Left lobe of liver (tissue), 2 donors: ENCODE measurements at regions not wholly inside any gene's neighbourhood (a gene's known extent, or its start where the extent isn't known, plus 50 kb on each side); places are given as distances from the start of the nearest gene placed in this dataset.
"Not testable (repeated sequence)": the region's sequence is repeated elsewhere in the genome, so short reads cannot be mapped to it uniquely, and the experiment has no call there.

Source experiments
- ATAC-seq: fragments of 200-7000 bp; cut with Tn5 transposase; one replicate; pipeline ENCODE4 v1.9.1; 2020; ENCODE audit warnings: mild to moderate bottlenecking, moderate library complexity
- DNase-seq: peaks from one replicate; pipeline ENCODE4 v3.0.0-alpha.2; 2020; ENCODE audit warnings: low spot score
- donor health status: DM: no; HTN: no; CAD: no; lungs with moderate emphysema.
- donor health status: DM: no; HTN: yes; CAD: no.

DNA sequence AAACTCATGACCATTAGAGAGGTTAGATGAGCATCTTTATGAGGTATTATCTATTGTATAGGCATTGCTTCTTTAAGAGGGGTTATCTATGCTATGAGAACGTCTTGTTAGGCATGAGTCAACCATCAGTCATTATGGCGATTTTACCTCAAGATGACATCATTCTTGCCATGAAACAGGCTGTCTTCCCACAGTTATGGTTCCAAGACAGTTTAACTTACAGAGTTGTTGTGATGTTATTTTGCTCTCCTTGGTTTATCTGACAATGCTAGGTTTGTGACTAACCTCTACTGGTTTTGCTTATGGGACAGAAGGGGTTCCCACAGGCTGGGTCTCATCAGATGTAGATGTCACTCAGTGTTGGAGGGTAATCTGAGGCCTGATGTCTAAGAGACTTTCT, 1864.7 kb upstream of the ACO1 start:
- no peak for DNase-seq
- no peak for ATAC-seq

DNA sequence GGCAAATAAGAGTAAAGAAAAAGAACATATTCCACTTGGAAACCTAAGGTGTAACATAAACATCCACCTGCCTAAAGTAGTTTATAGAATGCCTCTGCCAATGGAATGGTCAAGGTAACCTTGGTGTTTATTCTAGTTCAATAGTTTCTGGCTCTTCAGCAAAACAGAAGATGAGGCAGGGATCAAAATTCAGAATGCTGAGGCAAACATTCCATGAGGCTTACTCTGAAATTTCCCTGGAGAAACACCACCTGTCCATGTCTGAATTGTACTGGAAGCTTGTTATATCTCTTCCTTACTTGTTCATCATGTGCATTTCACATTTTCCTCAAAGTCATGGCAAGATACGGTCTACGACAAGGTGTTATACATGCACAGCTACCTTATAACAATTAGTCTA, 1862.4 kb upstream of the ACO1 start:
- no peak for ATAC-seq
- no peak for DNase-seq

GRCh38 chr9:30522486-30522885, 1862.0 kb upstream of the ACO1 start:
- ATAC-seq (no peak), DNase-seq (no peak)

DNA sequence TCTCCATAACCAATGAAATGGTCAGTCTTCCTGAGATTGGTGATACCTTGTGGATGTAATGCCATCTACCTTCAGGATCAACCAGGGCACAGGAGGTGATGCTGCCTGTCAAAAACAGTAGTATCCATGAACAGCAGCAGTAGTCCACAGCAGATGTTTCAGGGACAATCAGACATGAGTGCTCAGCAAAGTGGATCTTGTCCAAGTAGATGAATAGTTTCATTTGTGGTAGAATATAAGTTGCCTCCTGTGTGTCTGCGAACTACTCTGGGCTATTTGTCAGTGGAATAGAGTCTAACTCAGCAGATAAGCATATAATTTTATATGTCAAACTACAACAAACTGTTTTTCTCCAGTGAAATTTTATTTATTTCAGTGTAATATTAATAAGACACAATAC, 1860.1 kb upstream of the ACO1 start:
- ATAC-seq: no peak
- DNase-seq: no peak

DNA sequence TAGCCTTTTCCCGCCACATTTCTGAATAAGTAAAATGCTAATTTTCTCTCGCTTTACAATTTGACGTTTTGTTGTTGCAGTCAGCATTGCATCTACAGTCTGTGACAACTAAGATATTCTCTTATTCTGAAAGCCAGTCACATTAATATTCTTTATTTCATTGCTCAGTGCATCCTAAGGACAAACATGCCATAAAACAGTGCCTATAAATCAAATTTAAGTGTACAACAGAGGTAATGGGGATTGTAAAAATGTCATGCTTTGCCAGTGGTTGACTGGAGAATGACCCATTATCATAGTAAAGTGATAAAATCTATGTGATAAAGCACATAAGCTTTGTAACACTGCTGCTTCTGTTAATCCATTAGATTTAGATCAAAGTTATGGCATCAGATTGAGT, 1850.0 kb upstream of the ACO1 start:
- ATAC-seq (no peak), DNase-seq (no peak)

DNA sequence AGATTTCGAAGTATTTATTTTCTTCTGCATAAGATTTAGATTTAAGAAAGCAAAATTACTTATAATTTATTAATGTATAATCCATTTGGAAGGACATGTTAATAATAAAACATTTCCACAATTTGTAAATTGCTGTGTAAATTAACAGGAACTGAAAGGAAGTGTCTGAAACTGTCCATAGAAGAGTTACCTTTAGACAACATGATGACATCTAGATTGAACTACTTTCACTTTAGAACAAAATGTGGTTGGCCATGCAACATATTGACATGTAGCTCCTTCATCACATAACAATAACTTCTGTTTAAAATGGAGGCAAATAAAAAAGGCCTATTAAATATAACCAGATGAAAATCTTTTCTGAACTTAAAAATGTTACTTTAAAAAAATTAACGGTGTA, 1849.5 kb upstream of the ACO1 start:
- DNase-seq (no peak), ATAC-seq (no peak)

GRCh38 chr9:30536494-30536893, 1847.9 kb upstream of the ACO1 start:
- ATAC-seq: no peak

GRCh38 chr9:30539696-30540095, 1844.7 kb upstream of the ACO1 start:
- not testable (repeated sequence) for DNase-seq, ATAC-seq

More at GRCh38 chr9:30536494-30536893, 1847.9 kb upstream of the ACO1 start:
- DNase-seq: no peak

DNA sequence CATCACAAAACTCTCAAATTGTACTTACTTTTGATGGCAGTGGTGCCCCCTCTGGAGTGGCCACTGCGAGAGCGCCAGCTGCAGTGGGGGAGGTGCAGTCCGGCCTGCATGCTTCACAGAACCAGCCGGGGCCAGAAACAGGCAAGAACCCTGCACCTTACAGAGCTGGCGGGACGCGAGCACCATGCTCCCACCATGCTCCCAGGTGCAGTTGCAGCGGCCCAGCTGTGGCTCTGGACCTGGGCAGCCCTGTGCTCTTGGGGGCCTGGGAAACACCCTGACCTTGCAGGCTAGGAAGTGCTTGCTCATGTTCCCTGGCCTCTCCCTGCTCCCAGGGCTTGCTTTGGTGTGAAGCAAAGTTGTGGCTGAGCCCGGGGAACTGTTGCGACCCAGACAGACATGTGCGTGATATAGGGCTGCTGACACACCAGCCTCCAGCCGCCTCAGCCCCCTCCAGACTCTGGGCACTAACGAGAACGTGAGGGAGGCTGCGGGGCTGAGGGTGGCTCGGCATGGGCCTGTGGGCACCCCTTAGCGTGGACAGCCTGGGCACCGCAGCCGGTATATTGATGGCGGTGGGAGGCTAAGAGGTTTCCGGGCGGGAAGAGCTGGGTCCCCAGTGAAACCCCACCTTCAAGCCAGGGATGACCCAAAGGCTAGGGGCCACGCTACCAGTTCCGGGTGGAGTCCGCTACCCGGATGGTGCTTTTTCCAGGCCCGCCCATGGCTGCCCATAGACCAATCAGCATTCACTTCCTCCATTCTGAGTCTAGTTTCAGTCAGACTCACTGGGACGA, 1809.9 kb upstream of the ACO1 start:
- ATAC-seq (no peak), DNase-seq (no peak)

GRCh38 chr9:30575218-30575617, 1809.2 kb upstream of the ACO1 start:
- no peak for ATAC-seq
- DNase-seq: no peak

DNA sequence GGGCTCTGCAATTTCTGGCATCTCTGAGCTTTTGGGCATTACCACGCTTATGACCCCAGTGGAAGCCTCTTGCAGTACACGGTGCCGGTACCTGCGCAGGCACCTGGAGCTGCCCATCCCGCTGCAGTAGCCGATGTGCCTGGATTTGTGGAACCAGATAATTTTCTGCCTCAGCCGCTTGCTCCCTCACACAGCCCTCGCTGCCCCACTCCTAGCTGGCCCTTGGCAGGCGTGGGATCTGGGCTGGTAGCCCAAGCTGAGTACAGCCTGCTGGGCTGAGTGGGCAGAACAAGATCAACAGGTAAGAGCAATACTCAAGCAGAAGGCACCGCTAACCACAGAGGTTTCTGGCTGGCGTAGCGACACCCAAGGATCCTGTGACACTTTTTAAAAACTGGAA, 1808.8 kb upstream of the ACO1 start:
- DNase-seq: no peak

DNA sequence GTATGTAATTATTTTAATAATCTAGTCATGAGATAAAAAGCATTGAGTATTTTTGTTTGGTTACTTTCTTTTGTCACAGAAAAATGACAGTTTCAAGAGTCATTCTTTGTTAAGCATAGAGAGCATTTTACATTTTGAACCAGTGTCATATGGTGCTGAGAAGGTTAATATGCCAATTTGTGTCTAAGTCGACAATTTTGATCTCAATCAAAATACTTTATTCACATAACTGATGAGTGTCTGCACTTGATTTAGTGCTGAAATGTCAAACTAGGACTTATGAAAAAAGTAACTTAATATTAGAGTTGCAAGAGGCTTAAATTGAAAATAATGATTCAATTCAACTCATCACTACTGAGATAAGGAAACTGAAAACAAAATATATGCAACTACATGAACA, 1804.6 kb upstream of the ACO1 start:
- DNase-seq: no peak
- no peak for ATAC-seq

More for the DNA sequence above, 1808.8 kb upstream of the ACO1 start:
- ATAC-seq: no peak

DNA sequence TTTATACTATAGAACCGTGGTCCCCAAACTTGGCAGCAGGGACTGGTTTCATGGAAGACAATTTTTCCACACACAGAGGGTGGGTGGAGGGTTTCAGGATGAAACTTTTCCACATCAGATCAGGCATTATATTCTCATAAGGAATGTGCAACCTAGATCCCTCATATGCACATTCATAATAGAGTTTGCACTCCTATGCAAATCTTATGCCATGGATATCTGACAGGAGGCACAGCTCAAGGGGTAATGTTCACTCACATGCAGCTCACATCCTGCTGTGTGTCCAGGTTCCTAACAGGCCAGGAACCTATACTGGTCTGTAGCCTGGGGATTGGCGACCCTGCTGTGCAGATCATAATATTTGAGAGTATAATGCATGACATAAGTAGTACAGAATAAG, 1802.2 kb upstream of the ACO1 start:
- DNase-seq (no peak), ATAC-seq (no peak)

- ATAC-seq: no peak
- no peak for DNase-seq
Observed at GRCh38 chr9:30584559-30584958, 1799.9 kb upstream of the ACO1 start.

DNA sequence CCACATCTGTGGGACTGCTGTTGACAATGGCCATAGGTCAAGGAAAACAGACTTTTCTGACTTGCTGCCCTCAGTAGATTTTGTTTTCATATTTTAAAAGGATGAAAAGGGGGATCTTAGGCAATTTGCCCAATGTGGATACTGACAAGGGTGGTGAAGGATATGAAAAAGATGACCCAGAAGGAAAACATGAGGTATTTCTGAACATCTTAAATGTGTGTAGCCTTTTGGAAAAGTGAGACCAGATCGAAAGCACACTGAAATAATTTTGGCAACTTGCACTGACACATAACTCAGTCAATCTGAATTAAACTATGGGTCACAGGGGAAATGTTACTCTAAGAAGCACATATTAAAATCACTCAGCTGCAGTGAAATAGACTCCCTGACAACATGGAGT, 1793.0 kb upstream of the ACO1 start:
- ATAC-seq (no peak), DNase-seq (no peak)

DNA sequence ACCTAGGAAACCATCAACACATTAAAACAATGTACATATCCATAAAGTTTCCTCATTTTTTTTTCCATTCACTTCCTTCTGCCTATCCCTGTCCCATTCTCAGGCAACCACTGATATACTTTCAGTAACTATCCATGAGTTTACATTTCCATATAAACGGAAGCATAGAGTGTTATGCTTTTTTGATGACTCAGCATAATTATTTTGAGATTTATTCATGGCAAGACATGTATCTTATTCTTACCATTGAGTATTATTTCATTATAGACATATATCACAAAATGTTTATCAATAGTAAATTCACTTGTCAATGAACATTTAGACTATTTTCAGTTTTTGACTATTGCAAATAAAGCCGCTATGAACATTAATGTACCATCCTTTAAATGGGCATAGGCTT, 1786.8 kb upstream of the ACO1 start:
- no peak for DNase-seq
- ATAC-seq: no peak

- ATAC-seq (no peak), DNase-seq (no peak)
Observed at GRCh38 chr9:30605936-30606335, 1778.5 kb upstream of the ACO1 start.

GRCh38 chr9:30609713-30610112, 1774.7 kb upstream of the ACO1 start:
- ATAC-seq: no peak
- DNase-seq: no peak

- not testable (repeated sequence) for DNase-seq, ATAC-seq
Observed at GRCh38 chr9:30616782-30617181, 1767.7 kb upstream of the ACO1 start.

GRCh38 chr9:30622561-30622960, 1761.9 kb upstream of the ACO1 start:
- ATAC-seq (no peak), DNase-seq (no peak)

- no peak for DNase-seq
- peak; percentile 100 for ATAC-seq
Observed at GRCh38 chr9:30628915-30629567, 1755.4 kb upstream of the ACO1 start.

- DNase-seq (no peak), ATAC-seq (no peak)
Observed at GRCh38 chr9:30630459-30630858, 1754.0 kb upstream of the ACO1 start.

DNA sequence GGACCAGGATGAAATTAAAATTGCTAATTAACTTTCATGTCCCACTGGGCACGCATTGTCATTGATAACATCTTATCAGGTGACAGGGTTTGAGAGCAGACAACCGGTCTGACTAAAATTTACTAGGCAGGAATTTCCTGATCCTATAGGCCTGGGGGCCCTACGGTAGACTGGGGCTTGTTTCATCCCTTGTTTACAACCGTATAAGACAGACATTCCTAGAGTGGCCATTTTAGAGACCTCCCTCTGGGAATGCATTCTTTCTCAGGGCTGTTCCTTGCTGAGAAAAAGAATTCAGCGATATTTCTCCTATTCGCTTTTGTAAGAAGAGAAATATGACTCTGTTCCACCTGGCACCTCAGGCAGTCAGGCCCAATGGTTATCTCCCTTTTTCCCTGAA, 1737.8 kb upstream of the ACO1 start:
- DNase-seq, ATAC-seq: not testable (repeated sequence)
